CD8-positive, alpha-beta memory T cell (primary cell): ENCODE measurements at regions not wholly inside any gene's neighbourhood (a gene's known extent, or its start where the extent isn't known, plus 50 kb on each side); places are given as distances from the start of the nearest gene placed in this dataset.
"Not testable (repeated sequence)": the region's sequence is repeated elsewhere in the genome, so short reads cannot be mapped to it uniquely, and the experiment has no call there.

ENCODE experiments used
- CTCF ChIA-PET: fragments of 350-600 bp; sonication (Branson Sonifier 250); formaldehyde crosslinking; loops from one replicate; lab custom pipeline; 2021; ENCODE audit warnings: antibody characterized with exemption; lab: Charles Lee
- POLR2A ChIA-PET: fragments of 350-600 bp; sonication (Branson Sonifier 250); formaldehyde crosslinking; loops from one replicate; lab custom pipeline; 2021; ENCODE audit warnings: antibody characterized with exemption; lab: Charles Lee
- DNase-seq, 5 donors: peaks; one replicate each; pipeline versions ENCODE4 v3.0.0 to v3.0.0-alpha.2; 2020 to 2022; ENCODE audit warnings: mixed read lengths in 1 of 5
- H3K27ac ChIP-seq: one replicate; pipeline ENCODE4 v1.7.0; 2013; ENCODE audit warnings: low read depth, mild to moderate bottlenecking, low read length, moderate library complexity
- H3K27me3 ChIP-seq: 2 replicates; pipeline ENCODE4 v1.7.0; 2013; ENCODE audit warnings: low read length, mild to moderate bottlenecking; ENCODE audit not compliant: insufficient read depth, poor library complexity, severe bottlenecking
- H3K36me3 ChIP-seq: 2 replicates; pipeline ENCODE4 v1.7.0; 2013; ENCODE audit warnings: mild to moderate bottlenecking, low read length, moderate library complexity; ENCODE audit not compliant: insufficient read depth
- H3K4me1 ChIP-seq: 2 replicates; pipeline ENCODE4 v1.7.0; 2013; ENCODE audit warnings: mild to moderate bottlenecking, low read length, moderate library complexity; ENCODE audit not compliant: insufficient read depth
- H3K4me3 ChIP-seq: 2 replicates; pipeline ENCODE4 v1.7.0; 2013; ENCODE audit warnings: mild to moderate bottlenecking, low read length
- H3K9me3 ChIP-seq: 2 replicates; pipeline ENCODE4 v1.7.0; 2013; ENCODE audit warnings: mild to moderate bottlenecking, low read length
- H3K27ac Mint-ChIP-seq, 8 donors: one replicate each; pipeline ENCODE4 v1.8.0; 2020 to 2021; ENCODE audit warnings: mixed read lengths in 8 of 8, mild to moderate bottlenecking in 6 of 8, inconsistent platforms in 3 of 8, moderate library complexity in 3 of 8
- H3K27me3 Mint-ChIP-seq, 2 donors: one replicate each; pipeline ENCODE4 v1.8.0; 2020 to 2021; ENCODE audit warnings: mixed read lengths in 2 of 2, mild to moderate bottlenecking in 1 of 2, moderate library complexity in 1 of 2
- H3K36me3 Mint-ChIP-seq, 3 donors: one replicate each; pipeline ENCODE4 v1.8.0; 2020 to 2021; ENCODE audit warnings: mixed read lengths in 3 of 3, inconsistent platforms in 1 of 3, mild to moderate bottlenecking in 1 of 3
- H3K4me1 Mint-ChIP-seq, 3 donors: one replicate each; pipeline ENCODE4 v1.8.0; 2020 to 2021; ENCODE audit warnings: mixed read lengths in 3 of 3, inconsistent platforms in 1 of 3, mild to moderate bottlenecking in 1 of 3
- H3K4me3 Mint-ChIP-seq, 7 donors: one replicate each; pipeline ENCODE4 v1.8.0; 2020 to 2021; ENCODE audit warnings: mixed read lengths in 7 of 7, mild to moderate bottlenecking in 6 of 7, moderate library complexity in 4 of 7, inconsistent platforms in 2 of 7
- H3K9me3 Mint-ChIP-seq, 5 donors: one replicate each; pipeline ENCODE4 v1.8.0; 2020 to 2022; ENCODE audit warnings: mixed read lengths in 5 of 5, mild to moderate bottlenecking in 3 of 5, moderate library complexity in 2 of 5, inconsistent platforms in 1 of 5

DNA sequence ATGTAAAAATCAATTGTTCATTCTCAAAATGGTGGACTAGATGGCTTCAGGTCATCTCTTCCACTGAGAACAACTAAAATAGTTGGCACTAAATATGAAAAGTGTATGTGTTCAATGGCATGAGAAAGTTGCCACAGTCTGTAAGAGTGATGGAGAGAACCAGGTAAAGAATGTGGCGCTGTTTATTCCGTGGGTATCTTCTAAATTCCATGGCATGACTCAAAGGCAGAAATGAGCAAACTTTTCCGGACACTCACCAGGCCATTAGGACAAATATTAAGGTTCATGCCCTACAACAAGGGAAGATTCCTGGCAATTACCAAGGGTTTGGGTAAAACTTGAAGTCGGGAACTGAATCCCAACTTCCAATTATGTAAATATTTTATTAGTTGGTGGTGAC lies 825.4 kb upstream of the CDH6 start:
- POLR2A ChIA-PET = no interaction called here
- no peak for DNase-seq
- no peaks in the 10 kb centered on the region for H3K9me3 ChIP-seq
- H3K4me1 ChIP-seq = no peaks in the 10 kb centered on the region
- H3K4me1 Mint-ChIP-seq = no peaks in the 10 kb centered on the region
- H3K27me3 Mint-ChIP-seq = peaks cover 0 to 2% of the 10 kb centered on the region in 2 donors
- H3K27ac Mint-ChIP-seq = no peak overlapping the region
- H3K4me3 Mint-ChIP-seq = no peak overlapping the region
- H3K36me3 ChIP-seq = no peaks in the 10 kb centered on the region
- H3K9me3 Mint-ChIP-seq = peaks cover 6 to 24% (median 20%) of the 10 kb centered on the region in 5 donors
- H3K27ac ChIP-seq = no peak overlapping the region
- CTCF ChIA-PET = no interaction called here
- H3K27me3 ChIP-seq = no peaks in the 10 kb centered on the region
- no peaks in the 10 kb centered on the region for H3K36me3 Mint-ChIP-seq
- H3K4me3 ChIP-seq = no peak overlapping the region

DNA sequence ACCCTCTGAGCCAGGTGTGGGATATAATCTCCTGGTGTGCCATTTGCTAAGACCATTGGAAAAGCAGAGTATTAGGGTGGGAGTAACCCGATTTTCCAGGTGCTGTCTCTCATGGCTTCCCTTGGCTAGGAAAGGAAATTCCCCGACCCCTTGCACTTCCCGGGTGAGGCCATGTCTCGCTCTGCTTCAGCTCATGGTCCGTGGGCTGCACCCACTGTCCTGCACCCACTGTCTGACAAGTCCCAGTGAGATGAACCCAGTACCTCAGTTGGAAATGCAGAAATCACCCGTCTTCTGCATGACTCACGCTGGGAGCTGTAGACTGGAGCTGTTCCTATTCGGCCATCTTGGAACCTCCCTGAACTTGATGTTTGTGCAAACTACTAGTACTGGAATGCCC lies 828.5 kb upstream of the CDH6 start:
- H3K36me3 ChIP-seq, DNase-seq, CTCF ChIA-PET, H3K4me1 Mint-ChIP-seq, H3K4me3 Mint-ChIP-seq, H3K27me3 Mint-ChIP-seq, H3K4me1 ChIP-seq, H3K4me3 ChIP-seq, H3K27me3 ChIP-seq, H3K36me3 Mint-ChIP-seq, H3K27ac ChIP-seq, H3K27ac Mint-ChIP-seq, H3K9me3 ChIP-seq, POLR2A ChIA-PET: not testable (repeated sequence)
- H3K9me3 Mint-ChIP-seq = peaks cover 15 to 43% (median 20%) of the 10 kb centered on the region in 5 donors

DNA sequence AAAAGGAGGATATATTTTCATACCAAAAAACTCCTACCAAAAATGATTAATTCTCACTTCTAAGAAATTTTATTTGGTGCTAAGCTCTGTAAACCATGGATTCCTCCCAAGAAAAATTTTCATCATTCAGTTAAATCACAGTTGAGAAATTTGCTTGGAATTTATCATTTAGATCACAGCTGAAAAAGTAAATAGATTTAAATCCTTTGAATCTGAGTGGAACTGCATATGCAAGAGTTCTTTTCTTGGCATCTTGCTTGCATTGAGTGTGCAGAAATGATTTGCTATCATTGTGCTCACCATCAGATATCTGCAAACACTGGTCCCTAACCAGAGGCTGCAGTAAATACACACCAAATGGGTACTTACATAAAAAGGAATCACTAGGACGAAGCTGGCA lies 836.1 kb upstream of the CDH6 start:
- no peaks in the 10 kb centered on the region for H3K27me3 ChIP-seq
- H3K9me3 ChIP-seq = no peaks in the 10 kb centered on the region
- peaks cover 10 to 29% (median 27%) of the 10 kb centered on the region in 5 donors for H3K9me3 Mint-ChIP-seq
- H3K27ac ChIP-seq = no peak overlapping the region
- H3K36me3 Mint-ChIP-seq = no peaks in the 10 kb centered on the region
- no peaks in the 10 kb centered on the region for H3K4me1 Mint-ChIP-seq
- no peak overlapping the region for H3K27ac Mint-ChIP-seq
- POLR2A ChIA-PET = no interaction called here
- H3K27me3 Mint-ChIP-seq = no peaks in the 10 kb centered on the region
- H3K4me1 ChIP-seq = no peaks in the 10 kb centered on the region
- DNase-seq = no peak
- H3K4me3 Mint-ChIP-seq = no peak overlapping the region
- no peaks in the 10 kb centered on the region for H3K36me3 ChIP-seq
- CTCF ChIA-PET = no interaction called here
- H3K4me3 ChIP-seq = no peak overlapping the region

DNA sequence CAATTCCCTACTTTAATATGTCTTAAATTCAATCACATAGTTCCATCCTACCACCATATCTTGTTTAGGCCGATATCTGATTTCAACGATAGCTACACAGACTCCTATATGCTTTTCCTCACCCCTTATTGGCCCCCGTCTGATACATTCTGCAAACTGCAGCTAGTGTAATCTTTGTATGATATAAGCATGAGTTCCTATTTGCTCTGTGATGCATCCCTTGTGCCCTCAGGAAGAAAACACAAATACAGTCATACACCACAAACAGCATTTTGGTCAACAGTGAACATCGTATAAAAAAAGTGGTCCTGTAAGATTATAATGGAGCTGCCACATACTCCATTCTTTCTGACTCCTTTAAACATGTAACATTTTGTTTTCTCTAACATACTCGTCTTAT lies 837.8 kb upstream of the CDH6 start:
- Histone ChIP-seq H3K36me3 (no peaks in the 10 kb centered on the region), H3K4me1 (no peaks in the 10 kb centered on the region), H3K9me3 (no peaks in the 10 kb centered on the region), H3K27ac (no peak overlapping the region), H3K4me3 (no peak overlapping the region), H3K27me3 (no peaks in the 10 kb centered on the region)
- H3K27ac Mint-ChIP-seq = no peak overlapping the region
- H3K4me3 Mint-ChIP-seq = no peak overlapping the region
- H3K36me3 Mint-ChIP-seq = no peaks in the 10 kb centered on the region
- H3K27me3 Mint-ChIP-seq = no peaks in the 10 kb centered on the region
- POLR2A ChIA-PET = no interaction called here
- CTCF ChIA-PET = no interaction called here
- H3K9me3 Mint-ChIP-seq = peaks cover 4 to 20% (median 13%) of the 10 kb centered on the region in 5 donors
- H3K4me1 Mint-ChIP-seq = no peaks in the 10 kb centered on the region
- no peak for DNase-seq

DNA sequence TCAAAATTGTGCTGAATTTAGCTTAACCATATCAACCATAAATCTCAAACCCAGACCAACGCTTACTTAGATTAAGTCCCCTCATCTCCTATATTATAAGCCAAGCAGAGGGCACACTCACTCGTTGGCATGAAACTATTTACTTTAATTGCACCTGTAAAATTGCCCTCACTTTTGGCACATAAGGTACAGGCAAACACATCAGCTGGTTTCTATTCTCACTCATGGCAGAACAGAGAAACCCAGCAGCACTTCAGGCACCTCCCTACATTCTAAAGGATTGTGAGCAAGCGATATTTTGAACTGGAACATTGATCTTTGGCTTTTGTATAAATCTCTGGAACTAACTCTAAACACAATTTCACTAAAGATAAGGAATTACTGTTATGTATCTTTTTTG lies 845.6 kb upstream of the CDH6 start:
- no peak for DNase-seq
- POLR2A ChIA-PET = no interaction called here
- no peaks in the 10 kb centered on the region for H3K27me3 Mint-ChIP-seq

DNA sequence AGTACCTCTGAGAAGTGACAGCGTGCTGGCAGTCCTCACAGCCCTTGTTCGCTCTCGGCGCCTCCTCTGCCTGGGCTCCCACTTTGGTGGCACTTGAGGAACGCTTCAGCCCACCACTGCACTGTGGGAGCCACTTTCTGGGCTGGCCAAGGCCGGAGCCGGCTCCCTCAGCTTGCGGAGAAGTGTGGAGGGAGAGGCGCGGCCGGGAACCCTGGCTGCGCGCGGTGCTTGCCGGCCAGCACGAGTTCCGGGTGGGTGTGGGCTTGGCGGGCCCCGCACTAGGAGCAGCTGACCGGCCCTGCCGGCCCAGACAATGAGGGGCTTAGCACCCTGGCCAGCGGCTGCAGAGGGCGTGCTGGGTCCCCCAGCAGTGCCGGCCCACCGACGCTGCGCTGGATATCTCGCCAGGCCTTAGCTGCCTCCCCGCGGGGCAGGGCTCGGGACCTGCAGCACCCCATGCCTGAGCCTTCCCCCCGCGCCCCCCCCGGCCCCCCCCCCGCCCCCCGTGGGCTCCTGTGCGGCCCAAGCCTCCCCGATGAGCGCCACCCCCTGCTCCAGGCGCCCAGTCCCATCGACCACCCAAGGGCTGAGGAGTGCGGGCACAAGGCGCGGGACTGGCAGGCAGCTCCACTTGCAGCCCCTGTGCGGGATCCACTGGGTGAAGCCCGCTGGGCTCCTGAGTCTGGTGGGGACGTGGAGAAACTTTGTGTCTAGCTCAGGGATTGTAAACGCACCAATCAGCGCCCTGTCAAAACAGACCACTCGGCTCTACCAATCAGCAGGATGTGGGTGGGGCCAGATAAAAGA lies 847.7 kb upstream of the CDH6 start:
- H3K4me3 Mint-ChIP-seq, H3K4me1 ChIP-seq, H3K27me3 ChIP-seq, H3K4me3 ChIP-seq, POLR2A ChIA-PET, H3K36me3 ChIP-seq, H3K27ac Mint-ChIP-seq, H3K27ac ChIP-seq, H3K36me3 Mint-ChIP-seq, H3K9me3 ChIP-seq, H3K27me3 Mint-ChIP-seq, H3K4me1 Mint-ChIP-seq, CTCF ChIA-PET, DNase-seq: not testable (repeated sequence)
- peaks cover 5 to 30% (median 11%) of the 10 kb centered on the region in 5 donors for H3K9me3 Mint-ChIP-seq

More for the DNA sequence above, 845.6 kb upstream of the CDH6 start:
- no peak overlapping the region for H3K27ac Mint-ChIP-seq
- no peak overlapping the region for H3K4me3 Mint-ChIP-seq
- peaks cover 0 to 2% (median 0%) of the 10 kb centered on the region in 3 donors for H3K36me3 Mint-ChIP-seq
- Histone ChIP-seq H3K9me3 (no peaks in the 10 kb centered on the region), H3K27ac (no peak overlapping the region), H3K4me1 (no peaks in the 10 kb centered on the region), H3K4me3 (no peak overlapping the region), H3K36me3 (no peaks in the 10 kb centered on the region), H3K27me3 (no peaks in the 10 kb centered on the region)
- peaks cover 5 to 24% (median 9%) of the 10 kb centered on the region in 5 donors for H3K9me3 Mint-ChIP-seq
- no peaks in the 10 kb centered on the region for H3K4me1 Mint-ChIP-seq
- CTCF ChIA-PET = no interaction called here

DNA sequence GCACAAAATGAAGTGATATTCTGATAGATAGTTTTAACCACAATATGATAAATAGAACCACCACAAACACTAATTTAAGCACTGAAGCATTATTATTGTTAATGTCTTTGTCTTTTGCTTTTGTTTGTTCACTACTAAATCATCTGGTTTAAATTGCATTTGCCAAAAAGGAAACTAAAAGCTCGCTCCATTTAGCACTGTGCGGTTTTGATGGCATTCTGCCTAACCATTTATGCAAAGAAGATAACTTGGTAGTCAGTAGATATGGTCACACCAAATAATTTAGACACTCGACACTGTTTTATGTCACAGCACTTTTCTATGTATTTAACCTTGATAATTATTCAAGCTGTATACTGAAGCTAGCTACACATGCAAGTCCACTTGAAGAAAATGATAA lies 849.8 kb upstream of the CDH6 start:
- ChIA-PET CTCF (interaction anchor here (0.7 kb wide), 1 partner anchor 684 kb away, joined by 3 read pairs; no protein-coding TSS in a partner anchor), POLR2A (no interaction called here)
- Histone ChIP-seq H3K9me3 (no peaks in the 10 kb centered on the region), H3K27me3 (no peaks in the 10 kb centered on the region), H3K4me1 (no peaks in the 10 kb centered on the region), H3K27ac (no peak overlapping the region), H3K4me3 (no peak overlapping the region), H3K36me3 (no peaks in the 10 kb centered on the region)
- no peaks in the 10 kb centered on the region for H3K27me3 Mint-ChIP-seq
- peaks cover 0 to 2% (median 0%) of the 10 kb centered on the region in 3 donors for H3K36me3 Mint-ChIP-seq
- no peaks in the 10 kb centered on the region for H3K4me1 Mint-ChIP-seq
- H3K4me3 Mint-ChIP-seq = no peak overlapping the region
- no peak for DNase-seq
- H3K27ac Mint-ChIP-seq = no peak overlapping the region
- peaks cover 2 to 23% (median 5%) of the 10 kb centered on the region in 5 donors for H3K9me3 Mint-ChIP-seq

DNA sequence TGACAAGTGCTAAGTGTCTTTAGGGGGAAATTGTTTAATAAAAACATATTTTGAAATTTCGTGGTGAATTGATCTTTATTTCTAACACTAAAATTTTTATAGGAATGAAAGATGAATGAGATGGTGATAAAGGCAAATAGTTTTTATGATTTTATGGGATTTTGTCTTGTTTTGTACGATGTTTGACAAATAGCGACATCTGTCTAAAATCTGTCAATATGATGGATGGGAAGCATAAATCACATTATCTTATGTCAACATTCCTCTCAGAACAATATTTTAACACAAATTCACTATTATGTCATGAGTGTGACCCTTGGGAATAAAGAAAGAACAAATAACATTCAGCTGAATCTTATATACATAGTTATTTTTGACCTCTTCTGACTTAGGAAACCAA lies 852.0 kb upstream of the CDH6 start:
- H3K27me3 Mint-ChIP-seq = no peaks in the 10 kb centered on the region
- H3K36me3 Mint-ChIP-seq = peaks cover 0 to 2% (median 0%) of the 10 kb centered on the region in 3 donors
- peaks cover 2 to 24% (median 3%) of the 10 kb centered on the region in 5 donors for H3K9me3 Mint-ChIP-seq
- Histone ChIP-seq H3K27me3 (no peaks in the 10 kb centered on the region), H3K36me3 (no peaks in the 10 kb centered on the region), H3K27ac (no peak overlapping the region), H3K4me3 (no peak overlapping the region), H3K4me1 (no peaks in the 10 kb centered on the region), H3K9me3 (no peaks in the 10 kb centered on the region)
- DNase-seq = no peak
- no peak overlapping the region for H3K27ac Mint-ChIP-seq
- CTCF ChIA-PET = no interaction called here
- H3K4me3 Mint-ChIP-seq = no peak overlapping the region
- POLR2A ChIA-PET = no interaction called here
- H3K4me1 Mint-ChIP-seq = no peaks in the 10 kb centered on the region
